HFF-Myc (cell line): ENCODE measurements at regions not wholly inside any gene's neighbourhood (a gene's known extent, or its start where the extent isn't known, plus 50 kb on each side); places are given as distances from the start of the nearest gene placed in this dataset.
"Not testable (repeated sequence)": the region's sequence is repeated elsewhere in the genome, so short reads cannot be mapped to it uniquely, and the experiment has no call there.

Source experiments
- DNase-seq: peaks from one replicate; pipeline ENCODE4 v3.0.0-alpha.2; 2011; ENCODE audit warnings: low read depth; ENCODE audit errors: extremely low read depth
- H3K4me3 ChIP-seq: replicated peaks from 2 replicates; pipeline ENCODE4 v1.5.1; 2011; ENCODE audit warnings: low read depth, mild to moderate bottlenecking, control low read depth, low read length
- CTCF ChIP-seq: IDR thresholded peaks from 2 replicates; pipeline ENCODE4 v1.5.1; 2012; ENCODE audit warnings: mild to moderate bottlenecking, low read depth, low read length, control low read depth; ENCODE audit errors: missing control alignments

DNA sequence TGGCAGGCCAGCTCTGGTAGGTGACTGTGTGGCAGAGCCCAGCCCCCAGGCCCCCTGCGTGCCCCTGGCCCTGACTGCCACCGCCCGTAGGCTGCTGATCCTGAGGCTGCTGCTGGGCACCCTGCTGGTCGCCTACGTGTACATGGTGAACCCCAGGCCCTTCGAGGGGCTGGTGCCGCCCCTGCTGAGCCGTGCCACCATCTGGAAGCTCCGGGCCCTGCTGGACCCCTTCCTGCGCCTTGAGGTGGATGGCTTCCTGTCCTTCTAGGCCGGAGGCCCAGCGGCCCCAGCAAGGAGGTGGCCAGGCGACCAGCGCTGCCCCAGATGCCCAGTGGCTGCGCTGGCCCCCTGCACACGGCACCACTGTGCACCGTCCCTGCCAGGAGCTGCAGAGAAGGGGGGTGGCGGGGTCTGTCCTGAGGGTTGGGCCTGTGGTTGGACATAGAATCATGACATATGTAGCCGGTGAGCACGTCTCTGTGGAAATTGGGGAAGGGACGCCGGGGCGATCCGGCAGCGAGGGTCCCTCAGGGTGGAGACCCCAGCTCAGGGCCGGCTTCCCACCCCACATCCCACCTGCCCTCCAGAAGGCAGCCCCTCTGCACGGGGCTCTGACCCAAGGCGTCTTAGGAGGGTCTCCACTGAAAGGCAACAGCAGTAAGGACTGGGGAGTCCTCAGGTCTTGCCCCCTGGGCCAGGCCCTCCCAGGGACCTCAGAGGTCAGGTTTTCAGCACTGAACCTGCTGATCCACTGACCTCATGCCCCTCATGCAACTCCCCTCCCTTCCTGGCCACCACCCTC is 185.4 kb downstream of the IGLL1 start:
- no peak overlapping the region for H3K4me3 ChIP-seq
- no peak for DNase-seq
- no peak for TF ChIP-seq CTCF

GRCh38 chr22:23393721-23394320 is 186.3 kb downstream of the IGLL1 start:
- no peak overlapping the region for H3K4me3 ChIP-seq
- no peak for TF ChIP-seq CTCF
- DNase-seq = no peak

DNA sequence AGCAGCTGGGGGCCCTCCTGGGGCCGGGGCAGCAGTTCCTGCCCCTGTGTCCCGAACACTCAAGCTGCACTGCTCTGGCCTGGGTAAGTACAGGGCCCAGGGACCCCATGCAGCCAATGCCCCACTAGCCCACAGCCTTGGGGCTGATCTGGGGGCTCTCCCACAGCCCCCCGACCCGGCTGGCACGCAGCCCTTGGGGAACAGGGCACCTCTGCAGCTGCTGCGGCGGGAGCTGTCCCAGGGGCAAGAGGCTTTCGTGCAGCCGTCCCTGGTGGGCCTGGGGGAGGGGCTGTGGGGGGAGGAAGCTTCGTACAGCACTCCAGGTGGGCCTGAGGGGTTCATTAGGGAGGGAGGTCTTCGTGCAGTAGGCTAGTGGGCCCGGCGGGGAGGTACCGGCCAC is 186.9 kb downstream of the IGLL1 start:
- not testable (repeated sequence) for H3K4me3 ChIP-seq, DNase-seq

DNA sequence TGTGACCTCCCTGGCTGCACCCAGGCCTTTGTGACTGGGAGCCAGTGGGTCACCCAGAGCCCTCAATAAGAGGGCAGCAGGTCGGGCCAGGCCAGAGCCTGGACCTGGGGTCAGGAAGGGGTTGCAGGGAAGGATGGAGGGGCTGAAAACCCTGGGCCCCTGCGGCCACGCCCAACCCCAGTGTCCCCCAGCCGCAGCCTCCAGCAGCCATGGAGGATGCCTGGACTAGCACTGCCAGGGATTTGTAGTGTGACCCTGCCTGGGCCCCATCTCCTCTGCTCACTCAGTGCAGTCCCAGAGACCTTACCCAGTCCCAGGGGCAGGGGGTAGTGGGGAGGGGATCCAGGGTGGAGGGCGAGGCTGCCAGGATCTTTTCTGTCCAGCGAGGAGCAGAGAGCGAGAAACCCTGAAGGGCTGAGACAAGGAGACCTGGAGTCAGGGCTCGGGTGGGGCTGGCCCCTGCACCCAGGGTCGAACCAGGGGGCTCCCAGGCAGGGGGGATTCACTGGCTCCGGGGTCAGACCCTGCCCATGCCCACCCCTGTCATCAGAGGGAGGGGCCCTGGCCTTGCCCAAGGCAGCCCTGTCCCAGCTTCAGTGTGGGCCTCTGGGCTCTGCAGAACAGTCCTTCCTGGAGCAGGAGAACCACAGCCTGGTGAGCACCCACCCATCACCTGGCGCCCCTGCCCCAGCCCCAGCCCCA is 187.5 kb downstream of the IGLL1 start:
- TF ChIP-seq CTCF = no peak
- H3K4me3 ChIP-seq = no peak overlapping the region
- DNase-seq = no peak

- TF ChIP-seq CTCF = no peak
- DNase-seq = no peak
- H3K4me3 ChIP-seq = no peak overlapping the region
Observed at GRCh38 chr22:23391022-23391421, 189.1 kb downstream of the IGLL1 start.

- TF ChIP-seq CTCF = no peak
- no peak overlapping the region for H3K4me3 ChIP-seq
- no peak for DNase-seq
Observed at GRCh38 chr22:23389271-23390071, 190.6 kb downstream of the IGLL1 start.
